A549 (cell line): ENCODE measurements at regions not wholly inside any gene's neighbourhood (a gene's known extent, or its start where the extent isn't known, plus 50 kb on each side); places are given as distances from the start of the nearest gene placed in this dataset.
"Not testable (repeated sequence)": the region's sequence is repeated elsewhere in the genome, so short reads cannot be mapped to it uniquely, and the experiment has no call there.

Source experiments
- ATAC-seq, 2 experiments: fragments of 200-7000 bp in 1 of 2; fragments of >200 bp in 1 of 2; cut with Nextera tagmentation in 1 of 2; cut with Tn5 transposase in 1 of 2; 3 replicates each; pipeline versions ENCODE4 v1.8.0 to v1.9.1; 2018 to 2020; ENCODE audit warnings: mild to moderate bottlenecking in 1 of 2, moderate library complexity in 1 of 2
- CTCF ChIA-PET: fragments of 300-600 bp; sonication (Branson Sonifier 250); formaldehyde crosslinking; extraction: SDS; loops from one replicate; lab custom pipeline; 2021; ENCODE audit warnings: antibody characterized with exemption, inconsistent platforms; lab: Yijun Ruan, JAX
- POLR2A ChIA-PET: fragments of 350-600 bp; formaldehyde crosslinking; extraction: SDS; loops from one replicate; lab custom pipeline; 2021; ENCODE audit warnings: antibody characterized with exemption, inconsistent platforms; lab: Yijun Ruan, JAX
- DNase-seq, 2 experiments: peaks; one replicate each; pipeline versions ENCODE4 v3.0.0 to v3.0.0-alpha.2; 2011 to 2016; ENCODE audit warnings: low read depth in 1 of 2, low spot score in 1 of 2
- FAIRE-seq: peaks from 2 replicates; lab custom pipeline; 2011; peaks lifted over from hg19 to GRCh38; lab: Jason Lieb, UNC
- H3K27ac ChIP-seq, 2 experiments: fragments of >200 bp; sonication (Bioruptor Twin); formaldehyde crosslinking; 3 replicates each; pipeline ENCODE4 v1.5.1; 2016 to 2017
- H3K4me1 ChIP-seq: fragments of >200 bp; sonication (Bioruptor Twin); formaldehyde crosslinking; 3 replicates; pipeline ENCODE4 v1.6.1; 2016
- H3K4me2 ChIP-seq: fragments of >200 bp; sonication (Bioruptor Twin); formaldehyde crosslinking; 3 replicates; pipeline ENCODE4 v1.6.1; 2016
- H3K4me3 ChIP-seq: fragments of >200 bp; sonication (Bioruptor Twin); formaldehyde crosslinking; 3 replicates; pipeline ENCODE4 v1.5.1; 2016
- H3K9me3 ChIP-seq: fragments of >200 bp; sonication (Bioruptor Twin); formaldehyde crosslinking; 3 replicates; pipeline ENCODE4 v1.6.1; 2016
- CBX2 ChIP-seq: fragments of 200-600 bp; sonication (generic); IDR thresholded peaks from 2 replicates; pipeline ENCODE4 v1.6.1; 2016; ENCODE audit warnings: low read depth, mild to moderate bottlenecking, borderline replicate concordance
- CBX8 ChIP-seq: fragments of 200-600 bp; sonication (generic); IDR thresholded peaks from 2 replicates; pipeline ENCODE4 v1.6.1; 2016
- CEBPB ChIP-seq, 2 experiments: fragments of >200 bp in 1 of 2; sonication (Bioruptor Twin) in 1 of 2; formaldehyde crosslinking in 1 of 2; IDR thresholded peaks; 2 replicates each; pipeline ENCODE4 v1.6.1; 2012 to 2016
- CHD4 ChIP-seq: fragments of 200-600 bp; sonication (generic); IDR thresholded peaks from 2 replicates; pipeline ENCODE4 v1.6.1; 2016; ENCODE audit warnings: antibody characterized with exemption, mild to moderate bottlenecking, borderline replicate concordance
- CTCF ChIP-seq: fragments of >200 bp; sonication (Bioruptor Twin); formaldehyde crosslinking; IDR thresholded peaks from 3 replicates; pipeline ENCODE4 v1.5.1; 2016
- EHMT2 ChIP-seq: fragments of 200-600 bp; sonication (generic); IDR thresholded peaks from 2 replicates; pipeline ENCODE4 v1.6.1; 2016; ENCODE audit warnings: antibody characterized with exemption, low read depth, mild to moderate bottlenecking, moderate library complexity
- ELK1 ChIP-seq: fragments of 150-350 bp; IDR thresholded peaks from 2 replicates; pipeline ENCODE4 v1.6.1; 2014; ENCODE audit warnings: low read depth, mild to moderate bottlenecking, low read length
- EP300 ChIP-seq, 2 experiments: fragments of >200 bp; sonication (Bioruptor Twin); formaldehyde crosslinking; IDR thresholded peaks; 2 replicates in 1 of 2; 3 replicates in 1 of 2; pipeline ENCODE4 v1.6.1; 2016 to 2017
- ESRRA ChIP-seq: fragments of 150-350 bp; IDR thresholded peaks from 2 replicates; pipeline ENCODE4 v1.6.1; 2014; ENCODE audit warnings: mild to moderate bottlenecking, low read length, borderline replicate concordance
- GATA3 ChIP-seq: IDR thresholded peaks from 2 replicates; pipeline ENCODE4 v1.6.1; 2012; ENCODE audit warnings: borderline replicate concordance
- NFE2L2 ChIP-seq: fragments of 150-350 bp; conservative IDR thresholded peaks from 2 replicates; pipeline ENCODE4 v1.6.1; 2014; ENCODE audit warnings: low read length
- RAD21 ChIP-seq, 2 experiments: fragments of >200 bp in 1 of 2; sonication (Bioruptor Twin) in 1 of 2; formaldehyde crosslinking in 1 of 2; IDR thresholded peaks in 1 of 2; conservative IDR thresholded peaks in 1 of 2; 2 replicates in 1 of 2; 3 replicates in 1 of 2; pipeline ENCODE4 v1.6.1; 2012 to 2018; ENCODE audit warnings: inconsistent platforms in 1 of 2
- RARB ChIP-seq: fragments of 250-450 bp; sonication (Bioruptor Pico); IDR thresholded peaks from 2 replicates; pipeline ENCODE4 v1.8.0; 2021; ENCODE audit warnings: mild to moderate bottlenecking, moderate library complexity
- RFX5 ChIP-seq: fragments of 450-650 bp; IDR thresholded peaks from 2 replicates; pipeline ENCODE4 v1.7.1; 2014; ENCODE audit warnings: antibody characterized with exemption, mild to moderate bottlenecking, moderate library complexity
- RNF2 ChIP-seq: fragments of 200-600 bp; sonication (generic); IDR thresholded peaks from 2 replicates; pipeline ENCODE4 v1.6.1; 2016; ENCODE audit warnings: low read depth, mild to moderate bottlenecking, antibody characterized with exemption, moderate library complexity, borderline replicate concordance
- TFCP2L1 ChIP-seq: fragments of 250-450 bp; sonication (Bioruptor Pico); IDR thresholded peaks from 2 replicates; pipeline ENCODE4 v1.5.0; 2021; ENCODE audit warnings: mild to moderate bottlenecking
- WGBS: methylation state at CpG from one replicate; pipeline ENCODE4 v1.1.6; 2017; ENCODE audit errors: missing lambda C conversion rate; 5-methylcytosine and 5-hydroxymethylcytosine counted together
- TF ChIP-seq, protein P1 (sequence below): fragments of >200 bp; sonication (Bioruptor Twin); formaldehyde crosslinking; IDR thresholded peaks from 3 replicates; pipeline ENCODE4 v1.6.1; 2016

DNA sequence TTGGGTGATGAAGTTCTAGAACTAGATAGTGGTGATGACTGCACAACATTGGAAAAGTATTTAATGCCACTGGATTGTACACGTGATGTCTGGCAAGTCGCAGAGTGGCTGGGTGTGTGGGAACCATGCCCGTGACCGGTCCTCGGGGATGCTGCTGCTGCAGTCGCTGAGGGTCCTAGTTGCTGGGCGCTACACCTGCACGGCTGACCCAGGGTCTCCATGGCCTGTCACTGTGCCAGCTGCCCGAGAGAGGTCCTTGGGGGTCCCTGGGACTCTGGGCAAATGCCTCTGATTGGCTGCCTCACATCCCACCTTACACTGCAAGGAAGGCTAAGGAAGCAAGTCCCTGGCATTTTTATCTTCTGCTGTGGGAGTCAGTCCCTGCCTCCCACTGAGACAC lies 109.1 kb upstream of the PABPC3 start:
- TF ChIP-seq RNF2 (no peak), ESRRA (no peak), CBX2 (no peak), TFCP2L1 (CRISPR knock-in tag) (no peak), CHD4 (no peak), NFE2L2 (no peak), CBX8 (no peak), EHMT2 (no peak), ELK1 (no peak), CEBPB (IDR thresholded peaks at IDR 0.05) (no peak), EP300 (IDR thresholded peaks at IDR 0.05) (no peak), RFX5 (no peak), RARB (CRISPR knock-in tag) (no peak)
- TF ChIP-seq, protein P1, sequence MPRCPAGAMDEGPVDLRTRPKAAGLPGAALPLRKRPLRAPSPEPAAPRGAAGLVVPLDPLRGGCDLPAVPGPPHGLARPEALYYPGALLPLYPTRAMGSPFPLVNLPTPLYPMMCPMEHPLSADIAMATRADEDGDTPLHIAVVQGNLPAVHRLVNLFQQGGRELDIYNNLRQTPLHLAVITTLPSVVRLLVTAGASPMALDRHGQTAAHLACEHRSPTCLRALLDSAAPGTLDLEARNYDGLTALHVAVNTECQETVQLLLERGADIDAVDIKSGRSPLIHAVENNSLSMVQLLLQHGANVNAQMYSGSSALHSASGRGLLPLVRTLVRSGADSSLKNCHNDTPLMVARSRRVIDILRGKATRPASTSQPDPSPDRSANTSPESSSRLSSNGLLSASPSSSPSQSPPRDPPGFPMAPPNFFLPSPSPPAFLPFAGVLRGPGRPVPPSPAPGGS, result no peak
- no peak overlapping the region for H3K4me3 ChIP-seq
- CTCF ChIA-PET, result interaction anchor here (2.0 kb wide), 1 partner anchor 9 kb away, joined by 9 read pairs; no protein-coding TSS in a partner anchor
- H3K4me1 ChIP-seq, result no peaks in the 10 kb centered on the region
- DNase-seq (no peak), FAIRE-seq (no peak), ATAC-seq (no peak)
- no peak overlapping the region for H3K27ac ChIP-seq
- WGBS, result 26% methylated on average over 2 of the region's 9 CpGs
- POLR2A ChIA-PET, result no interaction called here
- H3K4me2 ChIP-seq, result no peak overlapping the region
- H3K9me3 ChIP-seq, result no peaks in the 10 kb centered on the region

DNA sequence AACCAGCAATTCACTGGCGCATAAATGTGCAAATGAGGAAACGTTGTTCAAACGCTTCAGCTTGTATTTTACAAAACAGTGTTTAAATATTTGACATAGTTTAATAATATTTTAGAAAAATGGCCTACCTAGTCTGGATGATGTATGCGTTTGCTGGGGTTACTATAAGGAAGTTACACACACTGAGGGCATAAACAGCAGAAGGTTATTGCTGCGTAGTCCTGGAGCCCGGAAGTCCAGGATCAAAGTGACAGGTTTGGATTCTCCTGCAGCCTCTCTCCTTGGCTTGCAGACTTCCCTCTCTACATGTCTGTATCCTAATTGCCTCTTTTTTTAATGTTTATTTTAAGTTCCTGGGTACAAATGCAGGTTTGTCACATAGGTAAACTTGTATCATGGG lies 106.0 kb upstream of the PABPC3 start:
- H3K4me1 ChIP-seq, POLR2A ChIA-PET, ATAC-seq, DNase-seq, H3K9me3 ChIP-seq, H3K4me2 ChIP-seq, H3K4me3 ChIP-seq, H3K27ac ChIP-seq, FAIRE-seq: not testable (repeated sequence)
- WGBS, result 70% methylated on average over 6 of the region's 6 CpGs
- CTCF ChIA-PET, result interaction anchor here (1.0 kb wide), 1 partner anchor 10 kb away, joined by 3 read pairs; no protein-coding TSS in a partner anchor

DNA sequence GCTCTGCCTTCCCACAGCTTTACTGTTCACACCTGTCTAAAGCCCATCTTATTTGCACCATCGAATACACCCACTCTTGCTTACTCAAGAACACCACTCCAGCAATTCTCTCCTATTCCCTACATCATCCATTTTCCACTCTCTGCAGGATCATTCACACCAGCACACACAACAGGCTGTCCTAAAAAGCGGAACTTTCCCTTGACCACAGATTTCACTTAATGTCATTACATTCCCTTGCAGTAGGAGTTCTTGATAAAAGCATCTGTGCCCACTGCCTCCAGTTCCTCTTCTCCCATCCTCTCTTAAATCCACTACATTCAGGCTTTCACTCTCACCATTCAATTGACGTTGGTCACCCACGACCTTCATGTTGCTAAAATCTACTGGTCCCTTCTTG lies 103.0 kb upstream of the PABPC3 start:
- POLR2A ChIA-PET, DNase-seq, H3K27ac ChIP-seq, H3K9me3 ChIP-seq, H3K4me1 ChIP-seq, FAIRE-seq, H3K4me2 ChIP-seq, H3K4me3 ChIP-seq, ATAC-seq, CTCF ChIA-PET: not testable (repeated sequence)
- WGBS, result 23% methylated on average over 4 of the region's 4 CpGs

- Histone ChIP-seq H3K4me1 (no peaks in the 10 kb centered on the region), H3K9me3 (no peaks in the 10 kb centered on the region), H3K4me2 (peak overlapping the region; percentile 77), H3K27ac (no peak overlapping the region), H3K4me3 (no peak overlapping the region)
- POLR2A ChIA-PET, result no interaction called here
- DNase-seq (peak; percentile 56 to 85), FAIRE-seq (peak; percentile 70), ATAC-seq (peak; percentile 87 to 98)
- TF ChIP-seq GATA3 (no peak), ESRRA (no peak), CTCF (peak; percentile 66), RAD21 (conservative IDR thresholded peaks at IDR 0.05 in 1 of 2, IDR thresholded peaks at IDR 0.05 in 1 of 2) (peak; percentile 61 to 73)
- 2% methylated on average over 6 of the region's 6 CpGs for WGBS
- CTCF ChIA-PET, result interaction anchor here (0.8 to 2.2 kb wide), 15 partner anchors 9 to 253 kb away, joined by 3 to 17 read pairs (median 4); no protein-coding TSS in a partner anchor
Observed at GRCh38 chr13:24995225-24995804, 100.6 kb upstream of the PABPC3 start.
